SK-N-SH (cell line): ENCODE measurements at regions not wholly inside any gene's neighbourhood (a gene's known extent, or its start where the extent isn't known, plus 50 kb on each side); places are given as distances from the start of the nearest gene placed in this dataset.
"Not testable (repeated sequence)": the region's sequence is repeated elsewhere in the genome, so short reads cannot be mapped to it uniquely, and the experiment has no call there.

Experiments used
- CTCF ChIA-PET: fragments of 300-600, 350-600 bp; formaldehyde crosslinking; extraction: SDS; loops from one replicate; lab custom pipeline; 2021; lab: Yijun Ruan, JAX
- POLR2A ChIA-PET: fragments of 350-600 bp; sonication (Branson Sonifier 250); formaldehyde crosslinking; extraction: SDS; loops from one replicate; lab custom pipeline; 2020; ENCODE audit warnings: antibody characterized with exemption, inconsistent platforms; lab: Yijun Ruan, JAX
- DNase-seq: peaks from one replicate; pipeline ENCODE4 v3.0.0; 2012
- H2AFZ ChIP-seq: fragments of 200-600 bp; sonication (generic); 2 replicates; pipeline ENCODE4 v1.8.1; 2016; ENCODE audit warnings: antibody characterized with exemption, mild to moderate bottlenecking, low read depth
- H3F3A ChIP-seq: fragments of 200-600 bp; sonication (generic); replicated peaks from 2 replicates; pipeline ENCODE3; 2016; ENCODE audit warnings: antibody characterized with exemption, mild to moderate bottlenecking; ENCODE audit not compliant: insufficient read depth
- H3K27ac ChIP-seq, 2 experiments: fragments of 200-500 bp in 1 of 2; fragments of 200-600 bp in 1 of 2; sonication (Bioruptor generic) in 1 of 2; sonication (generic), shearing (Covaris generic) in 1 of 2; 2 replicates each; pipeline versions ENCODE4 v1.5.1 to v1.6.1; 2014 to 2016; ENCODE audit warnings: low read depth in 2 of 2, inconsistent platforms in 1 of 2, low read length in 1 of 2, mild to moderate bottlenecking in 1 of 2, mixed read lengths in 1 of 2
- H3K27me3 ChIP-seq: fragments of 200-600 bp; sonication (generic), shearing (Covaris generic); 2 replicates; pipeline ENCODE4 v1.6.1; 2016; ENCODE audit warnings: mixed run types; ENCODE audit not compliant: insufficient read depth
- H3K36me3 ChIP-seq, 2 experiments: fragments of 200-500 bp in 1 of 2; fragments of 200-600 bp in 1 of 2; sonication (Bioruptor generic) in 1 of 2; sonication (generic) in 1 of 2; replicated peaks in 1 of 2; 2 replicates each; pipeline versions ENCODE3 to v1.5.1; 2014 to 2016; ENCODE audit warnings: low read length in 1 of 2, mild to moderate bottlenecking in 1 of 2; ENCODE audit not compliant: insufficient read depth in 2 of 2, control insufficient read depth in 1 of 2
- H3K4me1 ChIP-seq, 2 experiments: fragments of 200-500 bp in 1 of 2; fragments of 200-600 bp in 1 of 2; sonication (Bioruptor generic) in 1 of 2; sonication (generic), shearing (Covaris generic) in 1 of 2; 2 replicates each; pipeline versions ENCODE4 v1.5.1 to v1.6.1; 2014 to 2016; ENCODE audit warnings: low read depth in 1 of 2, low read length in 1 of 2, mixed run types in 1 of 2; ENCODE audit not compliant: insufficient read depth in 2 of 2, control insufficient read depth in 1 of 2
- H3K4me2 ChIP-seq: fragments of 200-600 bp; sonication (generic), shearing (Covaris generic); 2 replicates; pipeline ENCODE4 v1.6.1; 2017; ENCODE audit warnings: mixed run types
- H3K4me3 ChIP-seq, 2 experiments: fragments of 200-500 bp in 1 of 2; fragments of 200-600 bp in 1 of 2; sonication (Bioruptor generic) in 1 of 2; sonication (generic), shearing (Covaris generic) in 1 of 2; 2 replicates each; pipeline versions ENCODE4 v1.5.1 to v1.8.1; 2014 to 2016; ENCODE audit warnings: low read depth in 2 of 2, inconsistent platforms in 1 of 2, low read length in 1 of 2, mild to moderate bottlenecking in 1 of 2, mixed read lengths in 1 of 2, moderate library complexity in 1 of 2
- H3K79me2 ChIP-seq: fragments of 200-600 bp; sonication (generic); 2 replicates; pipeline ENCODE4 v1.8.1; 2017; ENCODE audit warnings: mild to moderate bottlenecking; ENCODE audit not compliant: insufficient read depth
- H3K9ac ChIP-seq: fragments of 200-600 bp; sonication (generic); 2 replicates; pipeline ENCODE4 v1.6.1; 2017; ENCODE audit warnings: mixed run types
- H3K9me2 ChIP-seq: fragments of 200-600 bp; sonication (generic); 2 replicates; pipeline ENCODE4 v1.6.1; 2017; ENCODE audit warnings: mixed run types
- H3K9me3 ChIP-seq: fragments of 200-600 bp; sonication (generic); 2 replicates; pipeline ENCODE4 v1.6.1; 2017; ENCODE audit warnings: mixed run types, mild to moderate bottlenecking, moderate library complexity
- H4K20me1 ChIP-seq: fragments of 200-600 bp; sonication (generic); 2 replicates; pipeline ENCODE4 v1.6.1; 2017; ENCODE audit warnings: mild to moderate bottlenecking, mixed run types; ENCODE audit not compliant: insufficient read depth
- CHD2 ChIP-seq: fragments of 150-350 bp; IDR thresholded peaks from 2 replicates; pipeline ENCODE4 v1.6.1; 2018; ENCODE audit warnings: low read length; ENCODE audit not compliant: partially characterized antibody
- GABPA ChIP-seq: IDR thresholded peaks from 2 replicates; pipeline ENCODE4 v1.4.0; 2012; ENCODE audit warnings: low read depth, mild to moderate bottlenecking
- GATA2 ChIP-seq: sonication (generic); formaldehyde crosslinking; IDR thresholded peaks from 2 replicates; pipeline ENCODE4 v1.5.0; 2020; ENCODE audit warnings: mild to moderate bottlenecking, missing genetic modification reagents
- NFIC ChIP-seq: IDR thresholded peaks from 2 replicates; pipeline ENCODE4 v1.4.0; 2012; ENCODE audit warnings: borderline replicate concordance
- RAD21 ChIP-seq: IDR thresholded peaks from 2 replicates; pipeline ENCODE4 v1.6.1; 2012; ENCODE audit warnings: mild to moderate bottlenecking, low read length
- RFX5 ChIP-seq: IDR thresholded peaks from 2 replicates; pipeline ENCODE4 v1.6.1; 2012; ENCODE audit warnings: mild to moderate bottlenecking, improper control_type of control experiment, low read length
- RXRA ChIP-seq: IDR thresholded peaks from 2 replicates; pipeline ENCODE4 v1.4.0; 2012; ENCODE audit warnings: low read depth, mild to moderate bottlenecking, borderline replicate concordance
- SMC3 ChIP-seq: IDR thresholded peaks from 2 replicates; pipeline ENCODE4 v1.6.1; 2012; ENCODE audit warnings: low read depth, low read length, improper control_type of control experiment
- TAF1 ChIP-seq: IDR thresholded peaks from 2 replicates; pipeline ENCODE4 v1.6.1; 2012; ENCODE audit warnings: low read depth, mild to moderate bottlenecking, low read length, moderate library complexity, borderline replicate concordance
- WGBS: methylation state at CpG from one replicate; pipeline ENCODE4 v1.1.6; 2017; ENCODE audit warnings: low lambda C conversion rate; 5-methylcytosine and 5-hydroxymethylcytosine counted together
- TF ChIP-seq, protein P1 (sequence below): fragments of 200-600 bp; sonication (generic); IDR thresholded peaks from 2 replicates; pipeline ENCODE4 v1.6.1; 2017; ENCODE audit warnings: antibody characterized with exemption, mild to moderate bottlenecking, moderate library complexity
- TF ChIP-seq, protein P2 (sequence below): IDR thresholded peaks from 2 replicates; pipeline ENCODE4 v1.6.1; 2012; ENCODE audit warnings: mild to moderate bottlenecking, low read depth, low read length, moderate library complexity

DNA sequence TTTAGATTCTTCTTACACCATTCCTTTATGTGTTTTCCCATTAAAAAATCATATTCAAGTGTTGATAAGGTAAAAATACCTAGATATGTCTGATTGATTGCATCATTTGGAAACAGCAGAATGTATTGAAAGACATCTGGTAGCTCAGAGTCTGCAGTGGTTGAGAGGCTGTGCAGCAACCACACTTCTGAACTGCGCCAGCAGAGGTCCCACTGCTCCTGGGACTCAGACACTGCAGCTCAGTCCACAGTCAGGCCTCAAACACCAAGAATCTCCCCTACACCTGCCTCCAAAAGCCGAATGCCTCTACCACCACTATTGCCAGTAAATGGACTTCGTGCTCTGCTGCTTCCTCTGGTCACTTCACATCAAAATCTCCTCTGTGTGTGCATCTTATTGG lies 176.9 kb upstream of the LMCD1 start:
- Histone ChIP-seq H3K9me3 (no peaks in the 10 kb centered on the region), H3K4me2 (no peak overlapping the region), H3K27ac (no peak overlapping the region), H3K9me2 (no peaks in the 10 kb centered on the region), H3K79me2 (no peaks in the 10 kb centered on the region), H3F3A (no peaks in the 10 kb centered on the region), H2AFZ (no peak overlapping the region), H3K4me1 (peaks cover 0 to 14% of the 10 kb centered on the region in 2 experiments; a peak in 2 of 4 replicates), H4K20me1 (no peaks in the 10 kb centered on the region), H3K36me3 (no peaks in the 10 kb centered on the region), H3K9ac (no peak overlapping the region), H3K27me3 (no peaks in the 10 kb centered on the region), H3K4me3 (no peak overlapping the region)
- TF ChIP-seq, protein P1, sequence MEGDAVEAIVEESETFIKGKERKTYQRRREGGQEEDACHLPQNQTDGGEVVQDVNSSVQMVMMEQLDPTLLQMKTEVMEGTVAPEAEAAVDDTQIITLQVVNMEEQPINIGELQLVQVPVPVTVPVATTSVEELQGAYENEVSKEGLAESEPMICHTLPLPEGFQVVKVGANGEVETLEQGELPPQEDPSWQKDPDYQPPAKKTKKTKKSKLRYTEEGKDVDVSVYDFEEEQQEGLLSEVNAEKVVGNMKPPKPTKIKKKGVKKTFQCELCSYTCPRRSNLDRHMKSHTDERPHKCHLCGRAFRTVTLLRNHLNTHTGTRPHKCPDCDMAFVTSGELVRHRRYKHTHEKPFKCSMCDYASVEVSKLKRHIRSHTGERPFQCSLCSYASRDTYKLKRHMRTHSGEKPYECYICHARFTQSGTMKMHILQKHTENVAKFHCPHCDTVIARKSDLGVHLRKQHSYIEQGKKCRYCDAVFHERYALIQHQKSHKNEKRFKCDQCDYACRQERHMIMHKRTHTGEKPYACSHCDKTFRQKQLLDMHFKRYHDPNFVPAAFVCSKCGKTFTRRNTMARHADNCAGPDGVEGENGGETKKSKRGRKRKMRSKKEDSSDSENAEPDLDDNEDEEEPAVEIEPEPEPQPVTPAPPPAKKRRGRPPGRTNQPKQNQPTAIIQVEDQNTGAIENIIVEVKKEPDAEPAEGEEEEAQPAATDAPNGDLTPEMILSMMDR = peak; percentile 49; the same call in 1 of the 2 replicates
- TF ChIP-seq SMC3 = peak; percentile 56
- no peak for TF ChIP-seq GATA2 (CRISPR knock-in tag)
- TF ChIP-seq RAD21 = peak; percentile 60
- ChIA-PET CTCF (interaction anchor here (0.6 to 2.0 kb wide), 14 partner anchors 15 to 301 kb away, joined by 3 to 18 read pairs (median 4); partner anchors contain the start of gene LMCD1), POLR2A (no interaction called here)
- 63% methylated on average over 3 of the region's 3 CpGs for WGBS
- DNase-seq = peak; percentile 53

DNA sequence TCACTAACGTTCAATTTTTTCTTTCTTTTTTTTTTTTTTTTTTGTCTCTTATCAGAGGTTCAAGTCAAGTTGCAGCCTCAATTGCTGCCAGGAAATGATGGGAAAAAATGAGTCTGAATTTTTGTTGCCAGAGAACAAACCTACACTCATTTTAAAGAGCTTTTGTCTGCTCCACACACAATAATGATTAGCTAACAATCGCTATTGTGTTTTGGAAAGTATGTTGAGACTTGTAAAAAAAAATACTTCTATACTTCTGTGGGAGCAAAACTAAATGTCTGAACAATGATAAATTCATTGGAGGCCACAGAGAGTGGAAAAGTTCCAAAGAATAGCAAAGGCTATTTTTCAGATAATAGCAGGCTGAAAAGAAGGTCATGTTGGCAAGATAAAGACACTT lies 176.3 kb upstream of the LMCD1 start:
- Histone ChIP-seq H3K27ac (no peak overlapping the region), H3K4me3 (no peak overlapping the region), H3K36me3 (no peaks in the 10 kb centered on the region), H3K79me2 (no peaks in the 10 kb centered on the region), H4K20me1 (no peaks in the 10 kb centered on the region), H2AFZ (no peak overlapping the region), H3K9ac (no peak overlapping the region), H3K9me2 (no peaks in the 10 kb centered on the region), H3K4me2 (no peak overlapping the region), H3F3A (no peaks in the 10 kb centered on the region), H3K4me1 (peaks cover 0 to 16% of the 10 kb centered on the region in 2 experiments; a peak in 2 of 4 replicates), H3K9me3 (no peaks in the 10 kb centered on the region), H3K27me3 (no peaks in the 10 kb centered on the region)
- CTCF ChIA-PET = interaction anchor here (0.6 to 2.0 kb wide), 14 partner anchors 15 to 1956 kb away, joined by 3 to 18 read pairs (median 4); partner anchors contain the start of gene LMCD1
- TF ChIP-seq CHD2 (no peak), RXRA (no peak), GABPA (no peak), RFX5 (no peak), TAF1 (no peak), NFIC (no peak)
- TF ChIP-seq, protein P2, sequence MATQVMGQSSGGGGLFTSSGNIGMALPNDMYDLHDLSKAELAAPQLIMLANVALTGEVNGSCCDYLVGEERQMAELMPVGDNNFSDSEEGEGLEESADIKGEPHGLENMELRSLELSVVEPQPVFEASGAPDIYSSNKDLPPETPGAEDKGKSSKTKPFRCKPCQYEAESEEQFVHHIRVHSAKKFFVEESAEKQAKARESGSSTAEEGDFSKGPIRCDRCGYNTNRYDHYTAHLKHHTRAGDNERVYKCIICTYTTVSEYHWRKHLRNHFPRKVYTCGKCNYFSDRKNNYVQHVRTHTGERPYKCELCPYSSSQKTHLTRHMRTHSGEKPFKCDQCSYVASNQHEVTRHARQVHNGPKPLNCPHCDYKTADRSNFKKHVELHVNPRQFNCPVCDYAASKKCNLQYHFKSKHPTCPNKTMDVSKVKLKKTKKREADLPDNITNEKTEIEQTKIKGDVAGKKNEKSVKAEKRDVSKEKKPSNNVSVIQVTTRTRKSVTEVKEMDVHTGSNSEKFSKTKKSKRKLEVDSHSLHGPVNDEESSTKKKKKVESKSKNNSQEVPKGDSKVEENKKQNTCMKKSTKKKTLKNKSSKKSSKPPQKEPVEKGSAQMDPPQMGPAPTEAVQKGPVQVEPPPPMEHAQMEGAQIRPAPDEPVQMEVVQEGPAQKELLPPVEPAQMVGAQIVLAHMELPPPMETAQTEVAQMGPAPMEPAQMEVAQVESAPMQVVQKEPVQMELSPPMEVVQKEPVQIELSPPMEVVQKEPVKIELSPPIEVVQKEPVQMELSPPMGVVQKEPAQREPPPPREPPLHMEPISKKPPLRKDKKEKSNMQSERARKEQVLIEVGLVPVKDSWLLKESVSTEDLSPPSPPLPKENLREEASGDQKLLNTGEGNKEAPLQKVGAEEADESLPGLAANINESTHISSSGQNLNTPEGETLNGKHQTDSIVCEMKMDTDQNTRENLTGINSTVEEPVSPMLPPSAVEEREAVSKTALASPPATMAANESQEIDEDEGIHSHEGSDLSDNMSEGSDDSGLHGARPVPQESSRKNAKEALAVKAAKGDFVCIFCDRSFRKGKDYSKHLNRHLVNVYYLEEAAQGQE = no peak
- TF ChIP-seq, protein P1 = no peak
- POLR2A ChIA-PET = no interaction called here
- no peak for DNase-seq
- WGBS = 80% methylated on average over 2 of the region's 2 CpGs

DNA sequence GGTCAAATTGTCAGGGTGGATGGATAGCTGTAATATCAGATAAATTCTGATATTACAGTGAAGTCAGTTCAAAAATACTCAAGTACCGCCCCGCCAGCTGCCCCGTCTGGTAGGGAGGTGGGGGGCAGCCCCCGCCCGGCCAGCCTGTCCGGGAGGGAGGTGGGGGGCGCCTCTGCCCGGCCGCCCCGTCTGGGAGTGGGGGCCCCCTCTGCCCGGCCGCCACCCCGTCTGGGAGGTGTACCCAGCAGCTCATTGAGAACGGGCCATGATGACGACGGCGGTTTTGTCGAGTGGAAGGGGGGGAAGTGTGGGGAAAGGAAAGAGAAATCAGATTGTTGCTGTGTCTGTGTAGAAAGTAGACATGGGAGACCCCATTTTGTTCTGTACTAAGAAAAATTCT lies 175.8 kb upstream of the LMCD1 start:
- H3K9me3 ChIP-seq = not testable (repeated sequence)

More for the DNA sequence above, 175.8 kb upstream of the LMCD1 start:
- POLR2A ChIA-PET, H3K79me2 ChIP-seq, DNase-seq, H3F3A ChIP-seq, H3K36me3 ChIP-seq, H3K4me3 ChIP-seq, H4K20me1 ChIP-seq, H3K9me2 ChIP-seq, H2AFZ ChIP-seq, H3K4me2 ChIP-seq, H3K9ac ChIP-seq, H3K27ac ChIP-seq, H3K27me3 ChIP-seq: not testable (repeated sequence)
- H3K4me1 ChIP-seq = peaks cover 0 to 16% of the 10 kb centered on the region in 2 experiments; a peak in 2 of 4 replicates
- WGBS = 81% methylated on average over 16 of the region's 18 CpGs
- CTCF ChIA-PET = interaction anchor here (0.6 to 1.6 kb wide), 3 partner anchors 17 to 1956 kb away, joined by 3 to 4 read pairs (median 4); no protein-coding TSS in a partner anchor
